GM06990 (cell line): ENCODE measurements at regions not wholly inside any gene's neighbourhood (a gene's known extent, or its start where the extent isn't known, plus 50 kb on each side); places are given as distances from the start of the nearest gene placed in this dataset.

Experiments used
- DNase-seq: peaks from one replicate; pipeline ENCODE4 v3.0.0-alpha.2; 2011; ENCODE audit not compliant: insufficient read length; ENCODE audit errors: extremely low read depth
- H3K27me3 ChIP-seq: replicated peaks from 2 replicates; pipeline ENCODE4 v1.6.0; 2011; ENCODE audit warnings: low read length; ENCODE audit not compliant: control insufficient read depth, insufficient read depth
- H3K36me3 ChIP-seq: 2 replicates; pipeline ENCODE4 v1.5.1; 2011; ENCODE audit warnings: low read length; ENCODE audit not compliant: control insufficient read depth, insufficient read depth
- H3K4me3 ChIP-seq: replicated peaks from 2 replicates; pipeline ENCODE4 v1.5.1; 2011; ENCODE audit warnings: low read depth, mild to moderate bottlenecking, control low read depth, low read length
- CTCF ChIP-seq: IDR thresholded peaks from 2 replicates; pipeline ENCODE4 v1.5.1; 2011; ENCODE audit warnings: low read length, control low read depth, mild to moderate bottlenecking, inconsistent platforms; ENCODE audit not compliant: insufficient read depth, poor library complexity, severe bottlenecking

GRCh38 chr10:29914986-29915785 lies 144.2 kb downstream of the JCAD start:
- no peaks in the 10 kb centered on the region; the same call in 1 of the 2 replicates for H3K27me3 ChIP-seq
- H3K36me3 ChIP-seq: no peaks in the 10 kb centered on the region
- DNase-seq: no peak
- no peak for TF ChIP-seq CTCF
- H3K4me3 ChIP-seq: no peak overlapping the region

GRCh38 chr10:29908962-29909361 lies 150.4 kb downstream of the JCAD start:
- no peaks in the 10 kb centered on the region for H3K36me3 ChIP-seq
- no peak for DNase-seq
- no peak overlapping the region for H3K4me3 ChIP-seq
- no peak for TF ChIP-seq CTCF
- no peaks in the 10 kb centered on the region; the same call in 1 of the 2 replicates for H3K27me3 ChIP-seq

- Histone ChIP-seq H3K36me3 (no peaks in the 10 kb centered on the region), H3K27me3 (no peaks in the 10 kb centered on the region), H3K4me3 (no peak overlapping the region)
- DNase-seq: no peak
- no peak for TF ChIP-seq CTCF
Measured at GRCh38 chr10:29900865-29901264, 158.5 kb downstream of the JCAD start.

- DNase-seq: no peak
- no peaks in the 10 kb centered on the region for H3K36me3 ChIP-seq
- TF ChIP-seq CTCF: no peak
- H3K4me3 ChIP-seq: no peak overlapping the region
- H3K27me3 ChIP-seq: no peaks in the 10 kb centered on the region; the same call in 1 of the 2 replicates
Measured at GRCh38 chr10:29897999-29898716, 161.2 kb downstream of the JCAD start.

- no peak overlapping the region for H3K4me3 ChIP-seq
- no peak for TF ChIP-seq CTCF
- no peaks in the 10 kb centered on the region for H3K36me3 ChIP-seq
- DNase-seq: no peak
- no peaks in the 10 kb centered on the region; the same call in 1 of the 2 replicates for H3K27me3 ChIP-seq
Measured at GRCh38 chr10:29897430-29897829, 162.0 kb downstream of the JCAD start.
